22Rv1 (cell line): ENCODE measurements at regions not wholly inside any gene's neighbourhood (a gene's known extent, or its start where the extent isn't known, plus 50 kb on each side); places are given as distances from the start of the nearest gene placed in this dataset.

Source experiments
- CTCF ChIP-seq: fragments of 450-650 bp; IDR thresholded peaks from 2 replicates; pipeline ENCODE4 v1.5.1; 2017; ENCODE audit warnings: mild to moderate bottlenecking
- ZFX ChIP-seq: fragments of 450-650 bp; IDR thresholded peaks from 2 replicates; pipeline ENCODE4 v1.6.1; 2017; ENCODE audit warnings: antibody characterized with exemption, borderline replicate concordance

- TF ChIP-seq CTCF (no peak), ZFX (no peak)
These were observed 103.7 kb upstream of the GNAO1 start for GRCh38 chr16:56087626-56088025.
